Ishikawa (cell line): ENCODE measurements at regions not wholly inside any gene's neighbourhood (a gene's known extent, or its start where the extent isn't known, plus 50 kb on each side); places are given as distances from the start of the nearest gene placed in this dataset.

Experiments
- CEBPB ChIP-seq: IDR thresholded peaks from 2 replicates; pipeline ENCODE4 v1.6.1; 2012
- CREB1 ChIP-seq: IDR thresholded peaks from 2 replicates; pipeline ENCODE4 v1.6.1; 2012; ENCODE audit warnings: low read depth
- EGR1 ChIP-seq: IDR thresholded peaks from 2 replicates; pipeline ENCODE4 v1.6.1; 2012
- EP300 ChIP-seq: IDR thresholded peaks from 2 replicates; pipeline ENCODE4 v1.6.1; 2012; ENCODE audit warnings: borderline replicate concordance
- FOXM1 ChIP-seq: IDR thresholded peaks from 2 replicates; pipeline ENCODE4 v1.6.1; 2012; ENCODE audit warnings: low read depth, borderline replicate concordance
- NFIC ChIP-seq: IDR thresholded peaks from 2 replicates; pipeline ENCODE4 v1.6.1; 2012
- RAD21 ChIP-seq: IDR thresholded peaks from 2 replicates; pipeline ENCODE4 v1.6.1; 2012; ENCODE audit warnings: low read depth
- REST ChIP-seq: IDR thresholded peaks from 2 replicates; pipeline ENCODE4 v1.6.1; 2012; ENCODE audit warnings: low read depth, mild to moderate bottlenecking
- TAF1 ChIP-seq: IDR thresholded peaks from 2 replicates; pipeline ENCODE4 v1.6.1; 2012; ENCODE audit warnings: low read depth, mild to moderate bottlenecking
- TCF12 ChIP-seq: IDR thresholded peaks from 2 replicates; pipeline ENCODE4 v1.6.1; 2012; ENCODE audit warnings: low read depth
- TEAD4 ChIP-seq: IDR thresholded peaks from 2 replicates; pipeline ENCODE4 v1.6.1; 2012
- USF1 ChIP-seq: IDR thresholded peaks from 2 replicates; pipeline ENCODE4 v1.6.1; 2012
- YY1 ChIP-seq: IDR thresholded peaks from 2 replicates; pipeline ENCODE4 v1.6.1; 2012; ENCODE audit warnings: low read depth
- ZBTB7A ChIP-seq: IDR thresholded peaks from 2 replicates; pipeline ENCODE4 v1.6.1; 2012; ENCODE audit warnings: low read depth
- TF ChIP-seq, protein P1 (sequence below): IDR thresholded peaks from 2 replicates; pipeline ENCODE4 v1.6.1; 2012

- TF ChIP-seq EGR1 (no peak), YY1 (no peak), CEBPB (no peak), RAD21 (no peak), CREB1 (no peak), FOXM1 (no peak)
- TF ChIP-seq, protein P1, sequence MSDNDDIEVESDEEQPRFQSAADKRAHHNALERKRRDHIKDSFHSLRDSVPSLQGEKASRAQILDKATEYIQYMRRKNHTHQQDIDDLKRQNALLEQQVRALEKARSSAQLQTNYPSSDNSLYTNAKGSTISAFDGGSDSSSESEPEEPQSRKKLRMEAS, result no peak
Measured at GRCh38 chr14:50051106-50051505, 65.3 kb downstream of the VCPKMT start.

DNA sequence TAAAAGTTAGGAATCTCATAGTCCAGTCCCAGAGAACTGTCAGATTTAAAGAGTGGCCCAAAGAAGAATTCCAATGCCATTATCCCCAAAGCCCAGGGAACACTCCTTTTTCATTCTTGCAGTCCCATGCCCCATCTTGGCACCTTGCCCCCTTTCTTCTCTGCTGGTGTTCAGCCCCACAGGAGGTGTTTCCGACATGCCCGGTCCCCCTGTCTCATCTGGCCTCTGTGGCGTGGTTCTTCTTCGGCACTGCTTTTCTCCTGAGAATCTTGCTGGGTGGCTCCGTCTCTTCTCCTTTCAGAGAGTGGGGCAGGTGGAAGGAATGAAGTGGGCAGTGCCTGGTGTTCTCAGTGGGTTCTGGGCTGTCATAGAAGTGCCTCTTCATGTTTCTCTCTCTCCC, 64.7 kb downstream of the VCPKMT start:
- TF ChIP-seq TAF1, result no peak
- TF ChIP-seq EP300, result no peak
- TF ChIP-seq TCF12, result no peak
- no peak for TF ChIP-seq NFIC

DNA sequence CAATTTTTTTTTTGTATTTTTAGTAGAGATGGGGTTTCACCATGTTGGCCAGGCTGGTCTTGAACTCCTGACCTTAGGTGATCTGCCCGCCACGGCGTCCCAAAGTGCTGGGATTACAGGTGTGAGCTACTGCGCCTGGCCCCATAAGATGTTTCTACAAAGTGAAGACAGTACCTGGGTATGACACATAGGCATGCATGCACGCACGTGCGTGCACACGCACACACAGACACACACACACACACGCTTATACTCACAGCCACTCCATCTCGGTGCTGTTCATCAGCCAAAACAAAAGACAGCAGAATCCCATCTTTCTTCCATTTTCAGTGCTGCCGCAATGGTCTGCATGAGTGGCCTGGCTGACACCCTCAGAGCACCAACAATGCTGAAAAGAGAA, 63.9 kb downstream of the VCPKMT start:
- TF ChIP-seq RAD21 (no peak), EGR1 (no peak), REST (no peak), EP300 (no peak)

DNA sequence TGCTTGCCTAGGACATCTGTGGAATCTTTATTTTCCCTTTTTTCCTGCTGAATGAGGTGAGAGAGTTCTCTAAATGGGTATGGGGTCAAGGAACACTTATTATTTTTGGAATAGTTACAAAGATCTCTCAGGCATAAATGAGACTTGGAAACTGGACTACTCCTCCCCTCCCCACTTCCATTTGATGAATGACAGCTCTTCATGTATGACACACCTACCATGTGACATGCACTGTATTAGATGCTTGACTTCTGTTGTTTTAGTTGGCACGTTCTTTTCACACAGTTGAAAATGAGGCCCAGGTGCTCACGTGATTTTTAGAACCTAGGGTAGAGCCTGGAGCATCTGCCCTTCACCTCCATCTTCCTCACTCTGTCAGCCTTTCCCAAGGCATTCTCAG, 62.4 kb downstream of the VCPKMT start:
- TF ChIP-seq TCF12 (no peak), CREB1 (no peak), CEBPB (no peak), RAD21 (no peak), EGR1 (no peak), TEAD4 (no peak), YY1 (no peak), EP300 (no peak), REST (no peak), NFIC (no peak), FOXM1 (no peak), ZBTB7A (no peak), USF1 (no peak), TAF1 (no peak)
- TF ChIP-seq, protein P1, result no peak

DNA sequence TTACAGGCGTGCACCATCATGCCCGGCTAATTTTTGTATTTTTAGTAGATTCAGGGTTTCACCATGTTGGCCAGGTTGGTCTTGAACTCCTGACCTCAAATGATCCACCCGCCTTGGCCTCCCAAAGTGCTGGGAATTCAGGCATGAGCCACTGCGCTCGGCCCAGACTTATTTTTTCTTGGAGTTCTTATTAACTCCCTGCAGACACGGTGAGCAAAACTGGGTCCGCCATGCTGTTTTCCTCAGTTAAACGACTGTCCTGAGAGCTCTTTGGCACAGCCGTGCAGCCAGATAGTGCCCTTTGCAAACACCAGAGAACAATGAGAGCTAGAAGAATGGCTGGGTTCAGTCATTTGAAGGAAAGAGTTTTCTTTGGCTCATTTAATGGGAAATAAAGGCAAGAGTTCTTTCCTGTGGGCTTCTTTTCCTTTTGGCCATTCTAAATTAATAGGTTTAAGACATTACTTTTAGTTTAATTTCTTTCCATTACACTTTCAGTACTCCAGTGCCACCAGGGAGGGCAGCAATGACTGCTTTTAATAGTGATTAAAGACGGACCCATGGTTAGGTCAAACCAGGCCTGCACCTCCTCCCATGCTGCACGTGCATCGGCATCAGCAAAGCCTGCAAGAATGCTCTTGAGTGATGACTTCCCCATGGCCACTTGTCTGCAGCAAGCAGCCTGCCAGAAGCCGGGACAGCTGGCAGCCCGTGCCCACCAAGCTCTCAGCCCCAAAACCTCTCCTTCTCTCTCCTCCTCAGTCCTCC, 60.7 kb downstream of the VCPKMT start:
- TF ChIP-seq USF1 (no peak), REST (no peak), YY1 (no peak), EGR1 (no peak), EP300 (no peak), CREB1 (no peak), CEBPB (no peak), ZBTB7A (no peak), TEAD4 (no peak), FOXM1 (no peak), RAD21 (no peak), TCF12 (no peak), NFIC (no peak), TAF1 (no peak)
- TF ChIP-seq, protein P1, result no peak
